NAMALWA (cell line): ENCODE measurements at regions not wholly inside any gene's neighbourhood (a gene's known extent, or its start where the extent isn't known, plus 50 kb on each side); places are given as distances from the start of the nearest gene placed in this dataset.

Source experiments
- DNase-seq: peaks from one replicate; pipeline ENCODE4 v3.0.0-alpha.2; 2015; ENCODE audit warnings: low spot score

DNA sequence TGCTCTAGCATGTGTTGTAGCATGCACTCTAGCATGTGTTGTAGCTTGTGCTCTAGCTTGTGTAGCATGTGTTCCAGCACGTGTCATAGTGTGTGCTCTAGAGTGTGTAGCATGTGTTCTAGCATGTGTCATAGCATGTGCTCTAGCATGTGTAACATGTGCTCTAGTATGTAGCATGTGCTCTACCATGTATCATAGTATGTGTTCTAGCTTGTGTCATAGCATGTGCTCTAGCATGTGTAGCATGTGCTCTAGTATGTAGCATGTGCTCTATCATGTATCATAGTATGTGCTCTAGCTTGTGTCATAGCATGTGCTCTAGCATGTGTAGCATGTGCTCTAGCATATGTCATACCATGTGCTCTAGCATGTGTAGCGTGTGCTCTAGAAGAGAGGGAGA lies 255.3 kb downstream of the ICE1 start:
- DNase-seq: no peak

DNA sequence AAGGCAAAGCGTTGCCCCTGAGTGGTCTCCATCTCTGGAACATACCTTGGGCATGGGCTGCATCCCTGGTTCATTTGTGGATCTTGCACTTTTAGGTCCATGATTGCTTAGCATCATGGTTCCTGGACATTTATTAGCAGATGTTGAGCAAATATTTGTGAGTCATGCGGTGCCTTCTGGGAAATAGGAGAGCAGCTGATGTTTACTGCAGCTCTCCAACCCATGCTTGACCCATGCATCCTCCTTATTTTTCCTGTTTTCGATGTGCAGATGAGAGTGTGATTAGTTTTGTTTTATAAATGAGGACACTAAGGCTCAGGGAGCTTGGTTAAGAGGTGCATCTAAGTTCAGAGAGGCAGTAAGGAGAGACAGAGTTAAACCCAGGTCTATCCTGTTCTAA lies 253.7 kb downstream of the ICE1 start:
- no peak for DNase-seq

DNA sequence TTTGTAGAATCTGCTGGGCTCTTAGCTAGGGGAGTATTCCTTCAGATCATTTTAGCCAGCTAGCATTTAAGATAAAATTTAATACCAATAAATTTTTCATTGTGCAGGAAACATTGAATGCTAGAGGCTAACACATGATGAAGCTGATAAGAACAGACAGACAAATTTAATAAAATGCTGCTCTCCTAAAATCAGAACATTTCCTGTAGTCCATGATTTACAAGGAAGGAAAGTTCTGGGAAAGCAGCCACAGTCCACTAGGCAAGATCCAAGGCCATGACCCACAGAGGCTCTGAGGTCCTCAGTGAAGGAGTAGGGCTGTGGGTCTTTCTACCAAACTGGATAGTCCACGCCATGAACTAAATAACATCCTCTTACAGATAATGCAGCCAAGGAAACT lies 253.0 kb downstream of the ICE1 start:
- no peak for DNase-seq

DNA sequence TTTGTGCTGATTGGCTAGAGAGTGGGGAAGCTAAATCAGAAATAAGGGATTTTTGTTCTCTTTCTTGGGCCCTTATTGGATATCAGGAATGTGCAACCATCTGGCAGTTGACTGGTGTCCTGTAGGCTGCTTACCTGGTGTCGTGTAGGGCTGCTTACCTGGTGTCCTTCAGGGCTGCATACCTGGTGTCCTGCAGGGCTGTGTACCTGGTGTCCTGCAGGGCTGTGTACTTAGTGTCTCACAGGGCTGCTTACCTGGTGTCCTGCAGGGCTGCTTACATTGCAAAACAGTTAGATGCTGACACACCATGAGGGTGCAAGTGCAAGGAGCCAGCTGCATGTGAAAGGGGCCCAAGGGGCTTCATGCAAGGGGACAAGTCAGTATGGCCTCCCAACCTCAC lies 249.3 kb downstream of the ICE1 start:
- no peak for DNase-seq

DNA sequence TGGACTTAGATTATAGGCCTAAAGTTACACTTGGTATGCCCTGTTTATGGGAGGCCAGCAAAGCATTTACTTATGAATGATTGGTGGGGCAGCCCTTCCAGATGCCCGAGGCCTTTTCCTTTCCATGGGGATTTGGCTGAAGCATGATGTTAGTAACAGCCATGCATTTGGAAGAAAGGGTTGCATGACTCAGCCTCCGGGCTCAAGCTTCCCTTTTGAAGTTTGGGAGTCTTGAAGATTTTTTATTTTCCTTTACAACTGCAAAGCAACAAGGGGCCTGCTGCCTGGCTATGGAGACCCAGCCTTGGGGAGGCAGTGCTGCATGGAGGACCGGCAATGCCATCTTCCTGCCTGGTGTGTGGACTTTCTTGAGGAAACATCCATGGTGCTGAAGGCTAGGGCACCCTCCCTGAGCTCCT lies 244.7 kb downstream of the ICE1 start:
- no peak for DNase-seq

DNA sequence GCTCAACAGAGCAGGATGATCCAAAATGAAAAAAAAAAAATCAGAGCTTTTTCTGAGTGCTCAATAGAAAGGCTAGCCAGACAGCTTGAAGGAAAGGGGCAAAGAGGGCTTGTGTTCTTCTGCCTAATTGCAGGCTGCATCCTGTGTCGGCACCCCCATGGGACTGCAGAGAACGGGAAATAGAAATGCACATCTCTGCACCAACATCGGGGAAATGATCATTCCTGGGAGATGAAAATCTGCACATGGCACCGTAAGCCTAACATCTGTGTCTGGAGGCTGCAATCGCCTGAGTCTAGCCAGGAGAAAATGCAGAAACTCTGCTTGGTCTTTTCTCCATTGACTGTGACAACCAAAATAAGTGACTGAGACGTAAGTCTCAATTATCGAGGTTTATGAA lies 243.9 kb downstream of the ICE1 start:
- no peak for DNase-seq

GRCh38 chr5:5666076-5666365 lies 243.5 kb downstream of the ICE1 start:
- DNase-seq: no peak

DNA sequence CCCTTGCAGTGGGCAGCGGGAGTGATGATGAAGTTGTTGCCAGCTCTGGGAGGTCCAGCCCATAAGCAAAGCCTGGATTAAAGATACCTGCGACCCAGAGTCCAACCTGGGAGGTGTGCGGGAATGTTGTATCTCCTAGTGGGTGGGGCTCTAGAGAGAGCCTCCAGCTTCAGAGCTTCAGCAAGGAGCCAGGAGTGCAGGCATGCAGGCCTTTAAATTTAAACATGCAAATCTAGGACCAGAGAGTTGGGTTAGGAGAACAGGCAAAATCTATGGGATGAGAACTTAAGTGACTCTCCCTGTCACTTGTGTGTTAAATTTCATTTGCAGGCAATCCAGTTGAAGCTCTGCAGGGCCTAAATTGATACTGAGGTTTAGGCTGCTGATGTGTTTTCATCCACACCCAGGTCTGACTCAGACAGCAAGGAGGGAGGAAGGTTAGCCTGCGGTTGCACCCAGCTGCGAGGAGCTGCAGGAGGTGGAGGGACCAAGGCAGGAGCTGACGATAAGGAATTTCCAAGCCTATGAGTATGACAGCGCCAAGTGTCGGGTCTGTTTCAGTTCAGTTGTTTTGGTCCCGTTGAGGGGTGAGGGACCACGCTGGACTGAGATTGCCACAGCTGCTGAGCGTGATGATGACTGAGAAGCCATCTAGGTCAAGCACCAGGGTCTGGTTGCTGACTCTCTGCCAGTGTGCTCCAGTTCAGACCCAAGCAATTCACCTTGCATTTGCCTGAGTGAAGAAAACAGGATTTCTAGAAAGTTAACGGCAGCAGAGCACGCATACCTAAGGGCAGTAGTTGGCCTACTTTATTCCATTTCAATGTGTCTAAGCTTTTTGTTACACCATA lies 243.0 kb downstream of the ICE1 start:
- no peak for DNase-seq

DNA sequence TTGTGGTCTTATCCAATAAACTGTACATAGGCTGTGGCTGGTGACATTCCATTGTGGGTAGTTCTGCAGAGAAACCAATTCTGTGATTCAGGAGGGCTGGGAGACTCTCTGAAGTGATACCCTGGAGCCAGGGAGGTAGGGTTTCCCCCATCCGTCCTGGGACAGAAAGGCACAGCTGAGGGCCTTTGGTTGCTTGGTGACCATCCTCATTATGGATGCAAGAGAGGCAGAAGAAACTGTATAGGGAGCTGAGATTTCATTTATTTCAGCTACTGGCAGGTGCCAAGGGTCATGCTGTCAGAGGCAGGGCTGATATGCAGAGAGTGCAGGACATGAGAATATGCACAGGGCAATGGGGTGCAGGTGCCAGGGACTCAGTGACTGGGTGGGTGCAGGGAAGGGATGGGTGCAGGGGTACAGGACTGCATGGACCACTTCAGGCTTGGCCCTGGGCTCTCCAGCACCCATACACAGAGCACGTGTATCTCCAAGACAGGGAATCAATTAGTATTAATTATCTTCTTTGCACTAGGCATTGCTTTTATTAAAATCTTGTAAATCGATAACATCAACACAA lies 236.5 kb downstream of the ICE1 start:
- no peak for DNase-seq

- no peak for DNase-seq
Measured at GRCh38 chr5:5658226-5658625, 235.7 kb downstream of the ICE1 start.

DNA sequence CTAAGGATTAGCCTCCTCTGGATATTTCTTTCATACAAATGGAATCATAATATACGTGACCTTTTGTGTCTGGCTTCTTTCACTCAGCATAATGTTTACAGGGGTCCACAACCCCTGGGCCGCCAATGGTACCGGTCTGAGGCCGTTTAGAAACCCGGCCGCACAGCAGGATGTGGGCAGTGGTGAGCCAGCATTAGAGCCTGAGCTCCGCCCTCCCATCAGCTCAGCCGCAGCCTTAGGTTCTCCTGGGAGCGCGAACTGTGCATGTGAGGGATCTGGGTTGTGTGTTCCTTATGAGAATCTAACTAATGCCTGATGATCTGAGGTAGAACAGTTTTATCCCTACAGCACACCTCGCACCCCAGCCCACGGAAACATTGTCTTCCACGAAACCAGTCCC lies 229.7 kb downstream of the ICE1 start:
- DNase-seq: no peak

DNA sequence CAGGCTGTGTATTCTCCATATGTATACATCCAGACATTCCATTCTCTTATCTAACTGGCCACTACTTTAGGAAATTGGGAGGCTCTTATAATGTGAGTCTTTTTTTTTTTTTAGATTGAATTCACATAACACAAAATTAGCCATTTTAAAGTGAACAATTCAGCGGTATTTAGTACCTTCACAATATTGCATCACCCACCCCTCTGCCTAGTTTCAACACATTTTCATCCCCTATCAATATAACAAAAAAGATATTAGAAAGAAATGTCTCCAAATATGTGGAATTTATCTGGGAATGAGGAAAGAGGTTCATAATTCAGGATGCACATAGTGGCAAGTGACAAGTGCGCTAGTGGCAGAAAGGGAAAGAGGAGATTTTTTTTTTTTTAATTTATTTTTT lies 228.5 kb downstream of the ICE1 start:
- DNase-seq: no peak

- no peak for DNase-seq
Measured at GRCh38 chr5:5650242-5650641, 227.8 kb downstream of the ICE1 start.

DNA sequence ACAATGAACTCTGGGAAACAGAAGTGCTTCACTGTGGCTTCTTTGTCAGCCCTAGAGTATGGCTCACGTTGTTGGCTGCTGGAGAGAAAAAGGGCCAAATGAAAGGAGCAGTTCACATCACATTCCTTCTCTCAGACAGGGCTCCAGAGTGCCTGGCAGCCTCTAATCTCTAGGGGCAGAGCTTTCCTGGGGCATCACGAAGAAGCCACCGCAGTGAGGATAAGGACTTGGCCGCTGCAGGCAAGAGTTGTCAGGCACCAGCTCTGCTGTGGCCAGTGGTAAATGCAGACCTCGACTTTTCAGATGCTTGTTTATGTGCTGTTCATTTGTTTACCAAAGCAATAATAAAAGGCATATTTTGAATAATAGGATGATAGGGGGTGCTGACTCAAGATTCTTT lies 227.2 kb downstream of the ICE1 start:
- no peak for DNase-seq

GRCh38 chr5:5648694-5649093 lies 226.2 kb downstream of the ICE1 start:
- DNase-seq: no peak

DNA sequence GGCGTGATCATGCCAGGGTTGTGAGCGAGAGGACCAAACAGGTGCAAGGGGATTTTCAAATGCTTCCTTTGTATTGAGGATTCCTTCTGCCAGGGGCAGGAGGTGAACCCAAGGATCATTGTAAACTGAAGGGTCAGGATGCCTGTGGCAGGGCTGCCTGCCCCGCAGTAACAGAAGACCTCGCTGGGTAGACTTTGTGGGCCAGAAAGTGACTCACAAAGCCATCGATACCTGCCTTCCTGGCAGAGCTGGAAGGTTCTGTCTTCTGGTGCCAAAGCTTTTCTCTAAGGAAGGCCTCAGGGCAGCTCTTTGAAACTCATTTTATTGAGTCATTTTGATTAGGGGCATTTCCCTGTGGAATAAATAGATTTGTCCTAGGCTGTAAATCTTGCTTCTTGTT lies 223.4 kb downstream of the ICE1 start:
- no peak for DNase-seq

DNA sequence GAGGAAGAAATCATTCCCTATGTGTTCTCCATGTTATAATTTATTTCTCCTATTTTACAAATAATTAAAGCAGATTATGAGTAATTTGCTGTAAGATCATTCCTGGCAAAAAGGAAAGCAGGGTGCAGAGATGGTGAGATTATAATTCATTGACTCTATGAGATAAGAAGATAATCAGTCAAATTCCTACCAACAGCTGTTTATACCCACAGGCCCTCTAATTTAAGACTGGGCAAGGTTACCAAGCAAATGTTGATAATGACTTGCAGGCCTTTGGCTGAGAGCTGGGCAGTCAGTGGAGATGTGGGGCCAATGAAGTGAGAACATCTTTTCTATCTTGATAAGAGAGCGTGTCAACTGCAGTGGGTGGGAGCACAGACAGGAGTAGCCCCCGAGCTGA lies 222.7 kb downstream of the ICE1 start:
- no peak for DNase-seq

DNA sequence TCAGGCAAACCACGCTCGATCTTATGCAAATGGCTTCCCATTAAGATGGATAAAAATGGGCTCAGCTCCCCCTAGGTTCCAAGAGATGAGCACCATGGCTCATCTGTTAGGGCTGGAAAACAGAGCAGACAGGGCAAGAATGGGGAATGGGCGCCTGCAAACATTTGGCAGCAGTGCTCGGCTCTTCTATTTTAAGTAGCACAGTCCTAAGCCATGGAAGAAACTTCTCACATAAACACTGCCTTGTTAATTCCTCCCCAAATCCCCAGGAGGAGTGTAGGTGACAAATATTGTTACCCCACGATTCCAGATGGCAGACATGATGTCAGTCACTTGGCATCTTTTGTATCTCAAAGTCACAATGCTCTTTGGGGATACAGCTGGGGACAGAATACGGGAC lies 221.8 kb downstream of the ICE1 start:
- no peak for DNase-seq

- DNase-seq: no peak
Measured at GRCh38 chr5:5643481-5643880, 221.0 kb downstream of the ICE1 start.

GRCh38 chr5:5638211-5638610 lies 215.7 kb downstream of the ICE1 start:
- no peak for DNase-seq

GRCh38 chr5:5637173-5637572 lies 214.7 kb downstream of the ICE1 start:
- DNase-seq: no peak

- DNase-seq: no peak
Measured at GRCh38 chr5:5634817-5635216, 212.3 kb downstream of the ICE1 start.

- no peak for DNase-seq
Measured at GRCh38 chr5:5633579-5633978, 211.1 kb downstream of the ICE1 start.

DNA sequence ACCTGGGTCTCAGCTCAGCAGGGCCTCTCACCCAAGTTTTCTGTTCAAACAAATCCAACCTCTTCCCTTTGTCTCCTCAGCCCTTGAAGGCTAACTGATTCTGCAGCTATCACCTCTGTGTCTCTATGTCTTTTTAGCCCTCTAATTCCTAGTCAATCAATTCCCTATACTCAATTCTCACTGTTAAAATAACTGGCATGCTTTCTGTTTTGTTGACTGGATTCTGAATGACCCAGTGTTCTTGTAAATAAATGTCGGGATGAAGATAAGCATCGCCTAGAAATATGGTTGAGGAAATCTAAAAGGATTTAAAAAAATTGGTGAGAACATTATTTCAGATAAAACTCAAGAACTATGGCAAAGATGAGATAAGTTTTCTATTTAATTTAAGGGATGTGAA lies 210.2 kb downstream of the ICE1 start:
- DNase-seq: no peak
